SK-N-SH (cell line): ENCODE measurements at regions not wholly inside any gene's neighbourhood (a gene's known extent, or its start where the extent isn't known, plus 50 kb on each side); places are given as distances from the start of the nearest gene placed in this dataset.

ENCODE experiments used
- EZH2phosphoT487 ChIP-seq: fragments of 200-600 bp; sonication (generic); IDR thresholded peaks from 2 replicates; pipeline ENCODE4 v1.6.1; 2017; ENCODE audit warnings: low read depth, mixed run types, mild to moderate bottlenecking, antibody characterized with exemption, moderate library complexity, borderline replicate concordance
- MEF2A ChIP-seq: IDR thresholded peaks from 2 replicates; pipeline ENCODE4 v1.4.0; 2012; ENCODE audit warnings: low read depth, borderline replicate concordance
- MXI1 ChIP-seq: IDR thresholded peaks from 2 replicates; pipeline ENCODE4 v1.6.1; 2012; ENCODE audit warnings: mild to moderate bottlenecking, low read depth, low read length, improper control_type of control experiment
- NRF1 ChIP-seq: IDR thresholded peaks from 2 replicates; pipeline ENCODE4 v1.6.1; 2012; ENCODE audit warnings: low read depth, mild to moderate bottlenecking, low read length
- POLR2AphosphoS5 ChIP-seq: IDR thresholded peaks from 2 replicates; pipeline ENCODE4 v1.6.1; 2012; ENCODE audit warnings: low read depth, low read length
- RFX5 ChIP-seq: IDR thresholded peaks from 2 replicates; pipeline ENCODE4 v1.6.1; 2012; ENCODE audit warnings: mild to moderate bottlenecking, improper control_type of control experiment, low read length
- RXRA ChIP-seq: IDR thresholded peaks from 2 replicates; pipeline ENCODE4 v1.4.0; 2012; ENCODE audit warnings: low read depth, mild to moderate bottlenecking, borderline replicate concordance
- TAF1 ChIP-seq: IDR thresholded peaks from 2 replicates; pipeline ENCODE4 v1.6.1; 2012; ENCODE audit warnings: low read depth, mild to moderate bottlenecking, low read length, moderate library complexity, borderline replicate concordance
- YY1 ChIP-seq: IDR thresholded peaks from 2 replicates; pipeline ENCODE4 v1.4.0; 2012; ENCODE audit warnings: low read depth, mild to moderate bottlenecking
- TF ChIP-seq, protein P1 (sequence below): fragments of 200-600 bp; sonication (generic); IDR thresholded peaks from 2 replicates; pipeline ENCODE4 v1.6.1; 2017; ENCODE audit warnings: antibody characterized with exemption, mild to moderate bottlenecking, moderate library complexity
- TF ChIP-seq, protein P2 (sequence below): IDR thresholded peaks from 2 replicates; pipeline ENCODE4 v1.4.0; 2012; ENCODE audit warnings: low read depth, borderline replicate concordance

DNA sequence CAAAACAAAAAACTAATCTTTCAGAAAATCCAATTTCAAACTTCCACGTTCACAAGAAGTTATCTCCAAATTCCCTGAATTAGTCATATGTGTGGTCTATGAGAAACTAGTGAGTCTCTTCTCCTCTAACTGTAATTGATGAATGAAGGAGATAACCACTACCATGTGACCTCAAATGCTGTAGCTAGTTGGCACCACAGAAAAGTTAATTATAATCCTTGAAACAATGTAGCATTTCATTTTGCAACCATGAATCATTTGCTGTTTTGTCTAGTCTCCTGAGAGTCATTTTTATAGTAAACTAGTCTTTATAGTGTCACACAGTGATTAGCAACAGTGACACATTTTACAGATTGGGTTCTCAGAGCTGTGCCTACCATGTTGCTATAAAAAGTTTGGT, 287.5 kb downstream of the LRRIQ3 start:
- TF ChIP-seq, protein P1, sequence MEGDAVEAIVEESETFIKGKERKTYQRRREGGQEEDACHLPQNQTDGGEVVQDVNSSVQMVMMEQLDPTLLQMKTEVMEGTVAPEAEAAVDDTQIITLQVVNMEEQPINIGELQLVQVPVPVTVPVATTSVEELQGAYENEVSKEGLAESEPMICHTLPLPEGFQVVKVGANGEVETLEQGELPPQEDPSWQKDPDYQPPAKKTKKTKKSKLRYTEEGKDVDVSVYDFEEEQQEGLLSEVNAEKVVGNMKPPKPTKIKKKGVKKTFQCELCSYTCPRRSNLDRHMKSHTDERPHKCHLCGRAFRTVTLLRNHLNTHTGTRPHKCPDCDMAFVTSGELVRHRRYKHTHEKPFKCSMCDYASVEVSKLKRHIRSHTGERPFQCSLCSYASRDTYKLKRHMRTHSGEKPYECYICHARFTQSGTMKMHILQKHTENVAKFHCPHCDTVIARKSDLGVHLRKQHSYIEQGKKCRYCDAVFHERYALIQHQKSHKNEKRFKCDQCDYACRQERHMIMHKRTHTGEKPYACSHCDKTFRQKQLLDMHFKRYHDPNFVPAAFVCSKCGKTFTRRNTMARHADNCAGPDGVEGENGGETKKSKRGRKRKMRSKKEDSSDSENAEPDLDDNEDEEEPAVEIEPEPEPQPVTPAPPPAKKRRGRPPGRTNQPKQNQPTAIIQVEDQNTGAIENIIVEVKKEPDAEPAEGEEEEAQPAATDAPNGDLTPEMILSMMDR = no peak
- TF ChIP-seq MEF2A = no peak
- TF ChIP-seq TAF1 = no peak
- TF ChIP-seq RFX5 = no peak
- TF ChIP-seq, protein P2, sequence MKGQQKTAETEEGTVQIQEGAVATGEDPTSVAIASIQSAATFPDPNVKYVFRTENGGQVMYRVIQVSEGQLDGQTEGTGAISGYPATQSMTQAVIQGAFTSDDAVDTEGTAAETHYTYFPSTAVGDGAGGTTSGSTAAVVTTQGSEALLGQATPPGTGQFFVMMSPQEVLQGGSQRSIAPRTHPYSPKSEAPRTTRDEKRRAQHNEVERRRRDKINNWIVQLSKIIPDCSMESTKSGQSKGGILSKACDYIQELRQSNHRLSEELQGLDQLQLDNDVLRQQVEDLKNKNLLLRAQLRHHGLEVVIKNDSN = no peak
- no peak for TF ChIP-seq YY1
- no peak for TF ChIP-seq MXI1
- no peak for TF ChIP-seq RXRA
- no peak for TF ChIP-seq EZH2phosphoT487
- TF ChIP-seq POLR2AphosphoS5 = no peak
- TF ChIP-seq NRF1 = no peak
